Neural progenitor cell (in vitro differentiated cells): ENCODE measurements at regions not wholly inside any gene's neighbourhood (a gene's known extent, or its start where the extent isn't known, plus 50 kb on each side); places are given as distances from the start of the nearest gene placed in this dataset.

Experiments used
- DNase-seq: peaks from one replicate; pipeline ENCODE4 v3.0.0-alpha.2; 2016; ENCODE audit warnings: low spot score
- H2AFZ ChIP-seq: fragments of 200-600 bp; sonication (generic); replicated peaks from 2 replicates; pipeline ENCODE4 v1.6.1; 2016; ENCODE audit warnings: antibody characterized with exemption
- H3F3A ChIP-seq: fragments of 200-600 bp; sonication (generic); 2 replicates; pipeline ENCODE4 v1.6.1; 2016; ENCODE audit warnings: antibody characterized with exemption, low read depth
- H3K27ac ChIP-seq: fragments of 200-600 bp; sonication (generic); 2 replicates; pipeline ENCODE4 v1.5.1; 2016; ENCODE audit warnings: mild to moderate bottlenecking
- H3K27me3 ChIP-seq: fragments of 200-600 bp; sonication (generic); 2 replicates; pipeline ENCODE4 v1.6.1; 2016; ENCODE audit warnings: mild to moderate bottlenecking, moderate library complexity
- H3K36me3 ChIP-seq: fragments of 200-600 bp; sonication (generic); 2 replicates; pipeline ENCODE4 v1.5.1; 2016
- H3K4me1 ChIP-seq: fragments of 200-600 bp; sonication (generic); 2 replicates; pipeline ENCODE4 v1.6.1; 2016; ENCODE audit warnings: mixed run types
- H3K4me2 ChIP-seq: fragments of 200-600 bp; sonication (generic); 2 replicates; pipeline ENCODE4 v1.6.1; 2016
- H3K4me3 ChIP-seq: fragments of 200-600 bp; sonication (generic); 2 replicates; pipeline ENCODE4 v1.5.1; 2016
- H3K79me2 ChIP-seq: fragments of 200-600 bp; sonication (generic); 2 replicates; pipeline ENCODE4 v1.6.1; 2016; ENCODE audit warnings: low read depth
- H3K9ac ChIP-seq: fragments of 200-600 bp; sonication (generic); 2 replicates; pipeline ENCODE4 v1.6.1; 2016
- H3K9me3 ChIP-seq: fragments of 200-600 bp; sonication (generic); 2 replicates; pipeline ENCODE4 v1.5.1; 2016; ENCODE audit warnings: low read depth
- H4K20me1 ChIP-seq: fragments of 200-600 bp; sonication (generic); 2 replicates; pipeline ENCODE4 v1.6.1; 2016; ENCODE audit warnings: low read depth
- H3K27ac Mint-ChIP-seq: 3 replicates; pipeline ENCODE4 v1.8.0; 2021; ENCODE audit warnings: mixed read lengths
- H3K27me3 Mint-ChIP-seq: 2 replicates; pipeline ENCODE4 v1.8.0; 2022; ENCODE audit warnings: low read depth, mild to moderate bottlenecking, inconsistent platforms, moderate library complexity, mixed read lengths; ENCODE audit not compliant: insufficient read depth
- H3K36me3 Mint-ChIP-seq: 3 replicates; pipeline ENCODE4 v1.8.0; 2021; ENCODE audit warnings: mixed read lengths
- H3K4me1 Mint-ChIP-seq: 3 replicates; pipeline ENCODE4 v1.8.0; 2021; ENCODE audit warnings: mixed read lengths
- H3K4me3 Mint-ChIP-seq: 3 replicates; pipeline ENCODE4 v1.8.0; 2021; ENCODE audit warnings: mild to moderate bottlenecking, moderate library complexity, mixed read lengths
- H3K9me3 Mint-ChIP-seq: 3 replicates; pipeline ENCODE4 v1.8.0; 2020; ENCODE audit warnings: mixed read lengths
- EZH2 ChIP-seq: fragments of 200-600 bp; sonication (generic); IDR thresholded peaks from 2 replicates; pipeline ENCODE4 v1.6.1; 2017; ENCODE audit warnings: antibody characterized with exemption, mild to moderate bottlenecking, moderate library complexity
- EZH2phosphoT487 ChIP-seq: fragments of 200-600 bp; sonication (generic); IDR thresholded peaks from 2 replicates; pipeline ENCODE4 v1.6.1; 2017; ENCODE audit warnings: antibody characterized with exemption
- TF ChIP-seq, protein P1 (sequence below): fragments of 200-600 bp; sonication (generic); IDR thresholded peaks from 2 replicates; pipeline ENCODE4 v1.5.1; 2017; ENCODE audit warnings: antibody characterized with exemption, mild to moderate bottlenecking

DNA sequence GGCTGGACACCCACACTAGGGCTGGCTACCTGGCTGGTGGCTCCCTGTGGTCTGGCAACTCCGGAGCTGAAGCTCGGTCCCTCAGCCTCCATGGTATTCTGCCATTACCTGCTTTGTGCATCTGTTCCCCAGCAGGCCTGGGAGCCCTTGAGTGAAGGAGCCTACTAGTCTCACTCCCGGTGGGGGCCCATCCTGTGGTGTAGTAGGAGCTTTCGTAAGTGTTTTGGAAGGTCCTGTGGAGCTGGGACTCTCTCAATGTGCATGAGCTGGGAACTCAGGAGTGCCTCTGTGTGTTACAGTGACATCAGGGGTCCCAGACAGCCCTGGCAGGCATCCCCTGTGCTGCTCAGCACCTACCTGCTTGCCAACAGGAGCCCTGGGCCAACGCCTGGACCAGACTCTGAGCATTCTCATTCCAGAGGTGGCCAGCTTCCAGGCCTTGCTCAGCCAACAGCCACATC is 267.1 kb downstream of the GADD45G start:
- Histone ChIP-seq H3K36me3 (no peaks in the 10 kb centered on the region), H2AFZ (no peak overlapping the region), H3K4me2 (no peak overlapping the region), H3F3A (no peaks in the 10 kb centered on the region), H3K4me1 (no peaks in the 10 kb centered on the region), H3K79me2 (no peaks in the 10 kb centered on the region), H3K27me3 (no peaks in the 10 kb centered on the region), H3K27ac (no peak overlapping the region), H4K20me1 (no peaks in the 10 kb centered on the region), H3K9me3 (no peaks in the 10 kb centered on the region), H3K9ac (no peak overlapping the region), H3K4me3 (no peak overlapping the region)
- no peak for DNase-seq
- no peak overlapping the region for H3K4me3 Mint-ChIP-seq
- no peaks in the 10 kb centered on the region for H3K36me3 Mint-ChIP-seq
- H3K27me3 Mint-ChIP-seq = peaks cover 2% of the 10 kb centered on the region
- no peaks in the 10 kb centered on the region for H3K9me3 Mint-ChIP-seq
- TF ChIP-seq, protein P1, sequence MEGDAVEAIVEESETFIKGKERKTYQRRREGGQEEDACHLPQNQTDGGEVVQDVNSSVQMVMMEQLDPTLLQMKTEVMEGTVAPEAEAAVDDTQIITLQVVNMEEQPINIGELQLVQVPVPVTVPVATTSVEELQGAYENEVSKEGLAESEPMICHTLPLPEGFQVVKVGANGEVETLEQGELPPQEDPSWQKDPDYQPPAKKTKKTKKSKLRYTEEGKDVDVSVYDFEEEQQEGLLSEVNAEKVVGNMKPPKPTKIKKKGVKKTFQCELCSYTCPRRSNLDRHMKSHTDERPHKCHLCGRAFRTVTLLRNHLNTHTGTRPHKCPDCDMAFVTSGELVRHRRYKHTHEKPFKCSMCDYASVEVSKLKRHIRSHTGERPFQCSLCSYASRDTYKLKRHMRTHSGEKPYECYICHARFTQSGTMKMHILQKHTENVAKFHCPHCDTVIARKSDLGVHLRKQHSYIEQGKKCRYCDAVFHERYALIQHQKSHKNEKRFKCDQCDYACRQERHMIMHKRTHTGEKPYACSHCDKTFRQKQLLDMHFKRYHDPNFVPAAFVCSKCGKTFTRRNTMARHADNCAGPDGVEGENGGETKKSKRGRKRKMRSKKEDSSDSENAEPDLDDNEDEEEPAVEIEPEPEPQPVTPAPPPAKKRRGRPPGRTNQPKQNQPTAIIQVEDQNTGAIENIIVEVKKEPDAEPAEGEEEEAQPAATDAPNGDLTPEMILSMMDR = no peak
- TF ChIP-seq EZH2phosphoT487 (no peak), EZH2 (no peak)
- H3K4me1 Mint-ChIP-seq = peaks cover 14% of the 10 kb centered on the region
- H3K27ac Mint-ChIP-seq = no peak overlapping the region

DNA sequence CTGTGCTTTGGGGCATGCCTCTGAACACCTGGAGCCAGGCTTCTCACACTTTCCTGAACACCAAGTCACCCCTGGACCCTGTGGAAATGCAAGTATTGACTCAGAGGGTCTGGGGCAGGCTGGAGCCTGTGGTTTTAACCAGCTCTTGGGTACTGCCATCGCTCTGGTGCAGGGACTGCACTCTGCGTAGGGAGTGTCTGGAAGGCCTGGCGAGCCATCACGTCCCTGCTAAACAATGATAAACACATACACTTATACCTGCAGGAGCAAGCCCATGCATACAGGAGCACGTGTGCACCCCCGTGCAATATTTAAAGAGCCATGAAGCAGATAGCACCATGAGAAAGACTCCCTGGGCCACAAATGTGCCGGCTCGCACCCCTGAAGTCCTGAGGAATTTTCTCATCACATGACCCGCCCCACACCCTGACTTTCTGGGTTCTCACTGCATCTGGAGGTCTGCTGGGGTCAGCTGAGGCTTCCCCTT is 267.7 kb downstream of the GADD45G start:
- Mint-ChIP-seq H3K27me3 (peaks cover 2% of the 10 kb centered on the region), H3K9me3 (no peaks in the 10 kb centered on the region), H3K4me1 (peaks cover 14% of the 10 kb centered on the region), H3K36me3 (no peaks in the 10 kb centered on the region), H3K4me3 (no peak overlapping the region), H3K27ac (no peak overlapping the region)
- H3K4me1 ChIP-seq = no peaks in the 10 kb centered on the region
- H4K20me1 ChIP-seq = no peaks in the 10 kb centered on the region
- H3K36me3 ChIP-seq = no peaks in the 10 kb centered on the region
- no peaks in the 10 kb centered on the region for H3K79me2 ChIP-seq
- no peaks in the 10 kb centered on the region for H3K27me3 ChIP-seq
- H3F3A ChIP-seq = no peaks in the 10 kb centered on the region
- H3K4me2 ChIP-seq = no peak overlapping the region
- no peak for DNase-seq
- H3K9ac ChIP-seq = no peak overlapping the region
- no peak overlapping the region for H3K4me3 ChIP-seq
- no peak overlapping the region for H2AFZ ChIP-seq
- TF ChIP-seq EZH2phosphoT487 = no peak
- TF ChIP-seq EZH2 = no peak
- TF ChIP-seq, protein P1 = no peak
- no peaks in the 10 kb centered on the region for H3K9me3 ChIP-seq
- no peak overlapping the region for H3K27ac ChIP-seq

DNA sequence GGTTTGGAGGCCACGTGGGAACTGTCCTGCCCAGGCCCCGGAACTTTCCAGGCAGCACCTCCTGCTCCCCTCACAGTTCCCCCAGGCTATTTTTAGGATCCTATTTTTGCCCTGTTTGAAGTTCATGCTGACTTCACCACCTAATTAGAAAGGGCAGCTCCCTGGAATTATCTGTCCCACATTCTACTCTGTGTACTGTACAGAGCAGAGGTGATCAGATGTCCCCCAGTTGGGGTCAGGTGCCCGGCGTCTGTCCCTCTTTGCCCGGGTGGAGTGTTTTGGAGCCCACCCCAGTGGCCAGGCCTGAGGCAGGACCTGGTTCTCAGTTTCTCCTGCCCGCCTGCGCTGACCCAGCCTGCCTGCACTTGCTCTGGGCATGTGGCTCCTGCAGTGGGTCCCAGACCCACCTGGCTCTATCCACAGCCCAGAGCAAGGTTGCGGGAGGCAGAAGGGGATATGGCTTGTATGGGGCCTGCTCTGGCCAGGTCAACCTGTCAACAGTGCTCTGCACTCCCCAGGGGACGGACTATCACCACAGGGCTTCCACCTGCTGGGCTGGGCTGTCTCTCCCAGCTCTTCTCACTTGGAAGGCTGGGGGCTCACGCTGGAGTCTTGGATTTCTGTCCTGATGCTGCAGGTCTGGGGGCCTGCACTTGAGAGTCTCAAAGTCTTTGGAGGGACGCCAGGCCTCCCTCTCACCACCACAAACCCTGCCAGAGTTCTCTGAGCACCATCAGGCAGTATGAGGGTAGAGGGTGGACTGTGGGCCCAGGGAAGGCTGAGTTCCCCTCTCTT is 268.3 kb downstream of the GADD45G start:
- no peaks in the 10 kb centered on the region for H3K4me1 ChIP-seq
- H4K20me1 ChIP-seq = no peaks in the 10 kb centered on the region
- no peak overlapping the region for H2AFZ ChIP-seq
- H3K9me3 ChIP-seq = no peaks in the 10 kb centered on the region
- H3K27ac ChIP-seq = no peak overlapping the region
- no peak overlapping the region for H3K9ac ChIP-seq
- H3K4me3 ChIP-seq = no peak overlapping the region
- Mint-ChIP-seq H3K27me3 (peaks cover 2% of the 10 kb centered on the region), H3K27ac (no peak overlapping the region), H3K4me3 (no peak overlapping the region), H3K36me3 (no peaks in the 10 kb centered on the region), H3K4me1 (peaks cover 14% of the 10 kb centered on the region), H3K9me3 (no peaks in the 10 kb centered on the region)
- no peaks in the 10 kb centered on the region for H3F3A ChIP-seq
- no peaks in the 10 kb centered on the region for H3K36me3 ChIP-seq
- H3K4me2 ChIP-seq = no peak overlapping the region
- no peak for TF ChIP-seq EZH2
- TF ChIP-seq, protein P1 = no peak
- no peak for TF ChIP-seq EZH2phosphoT487
- no peak for DNase-seq
- no peaks in the 10 kb centered on the region for H3K79me2 ChIP-seq
- no peaks in the 10 kb centered on the region for H3K27me3 ChIP-seq
